ENCODE measurements at regions not wholly inside any gene's neighbourhood (a gene's known extent, or its start where the extent isn't known, plus 50 kb on each side); places are given as distances from the start of the nearest gene placed in this dataset.

DNA sequence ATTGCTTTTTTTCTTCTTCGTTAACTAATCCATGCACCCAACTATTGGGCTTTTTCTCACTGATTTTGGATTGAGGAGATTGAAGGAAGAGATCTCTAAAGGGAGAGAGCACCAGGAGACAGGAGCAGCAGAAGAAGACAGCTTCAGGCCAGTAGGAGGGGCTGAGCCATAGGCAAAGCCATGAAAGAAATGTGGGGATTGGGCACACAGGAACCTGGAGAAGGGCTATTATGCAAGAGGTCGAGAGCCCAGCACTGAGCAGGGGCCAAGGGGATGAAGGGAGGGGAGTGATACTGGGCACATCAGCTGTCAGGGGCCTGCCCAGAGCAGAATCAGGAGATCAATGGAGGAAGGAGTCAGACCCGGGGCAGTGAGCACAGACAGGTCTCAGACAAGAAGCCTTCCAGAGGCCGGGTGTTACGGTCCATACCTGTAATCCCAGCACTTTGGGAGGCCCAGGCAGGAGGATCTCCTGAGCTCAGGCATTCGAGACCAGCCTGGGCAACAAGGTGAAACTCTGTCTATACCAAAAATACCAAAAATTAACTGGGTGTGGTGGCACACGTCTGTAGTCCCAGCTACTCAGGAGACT is 140.9 kb downstream of the BCOR start:
- no peak overlapping the region for H2AK5ac ChIP-seq (ENCODE audit: low read depth, low read length)
- no peak overlapping the region for H4K8ac ChIP-seq (ENCODE audit: low read depth in 2 of 2, low read length in 2 of 2)
- BruUV-seq (replicated peaks) = no TSS peak
- H3K27me3 ChIP-seq (ENCODE audit: control insufficient read depth, insufficient read depth, low read length) = peaks cover 33% of the 10 kb centered on the region
- H3K4me1 ChIP-seq (ENCODE audit: control insufficient read depth, insufficient read depth, low read length) = 0 out of 2 replicates have a peak, but pooled peaks cover 1% of the 10 kb centered on the region
- no peak overlapping the region for H2BK15ac ChIP-seq (ENCODE audit: low read depth, low read length)
- no peak overlapping the region for H3K27ac ChIP-seq (ENCODE audit: insufficient read depth, low read length)
- no peak for ATAC-seq (ENCODE audit: low read depth)
- dilution Hi-C loops (cut with HindIII; ENCODE audit: low sequenced_read_pairs, unreplicated experiment) (no loop called here), in situ Hi-C loops (cut with MboI; ENCODE audit: low sequenced_read_pairs) (no loop called here), intact Hi-C loops (cut with micrococcal nuclease) (no loop called here)
- H2AK9ac ChIP-seq (replicated peaks; ENCODE audit: low read depth, low read length, poor library complexity) = no peak overlapping the region
- no peak overlapping the region for H3K14ac ChIP-seq (replicated peaks; ENCODE audit: low read depth, low read length)
- H3K9me3 ChIP-seq (ENCODE audit: control insufficient read depth, insufficient read depth, low read length) = no peaks in the 10 kb centered on the region
- H3K56ac ChIP-seq (ENCODE audit: extremely low read depth, insufficient read depth, low read length) = no peak overlapping the region
- no peak overlapping the region for H3K4me2 ChIP-seq (ENCODE audit: low read depth, low read length)
- H4K20me1 ChIP-seq (ENCODE audit: insufficient read depth, low read length) = 0 out of 2 replicates have a peak, but pooled peaks cover 8% of the 10 kb centered on the region
- H2BK20ac ChIP-seq (ENCODE audit: low read depth, low read length) = no peak overlapping the region
- H4K5ac ChIP-seq (ENCODE audit: low read depth, low read length) = no peak overlapping the region
- no peak overlapping the region for H4K91ac ChIP-seq (ENCODE audit: insufficient read depth, low read depth, low read length)
- ChIA-PET CTCF (no interaction called here), POLR2A (ENCODE audit: unreplicated experiment) (no interaction called here)
- no peak overlapping the region for H3K23ac ChIP-seq (ENCODE audit: low read depth, low read length)
- 69% methylated on average over 2 of the region's 7 CpGs; no CpG with 5 or more reads in 1 of the 2 experiments for WGBS, 2 experiments (ENCODE audit: extremely low coverage in 2 of 2, insufficient read length in 1 of 2)
- H2BK120ac ChIP-seq (ENCODE audit: low read depth, low read length) = no peak overlapping the region
- peak overlapping the region; percentile 43 for H2AFZ ChIP-seq (replicated peaks; ENCODE audit: low read length, poor library complexity)
- H2BK5ac ChIP-seq (ENCODE audit: low read depth, low read length, poor library complexity, severe bottlenecking) = no peak overlapping the region
- H3K4ac ChIP-seq (ENCODE audit: low read depth, low read length) = no peak overlapping the region
- no peak overlapping the region for H3K18ac ChIP-seq (ENCODE audit: low read depth, low read length)
- H3K36me3 ChIP-seq (ENCODE audit: control insufficient read depth, insufficient read depth, low read length) = no peaks in the 10 kb centered on the region
- DNase-seq = no peak
- H3K4me3 ChIP-seq (ENCODE audit: insufficient read depth, low read depth, low read length) = no peak overlapping the region
- H3K9ac ChIP-seq (ENCODE audit: low read depth, low read length) = no peak overlapping the region
- H3K79me1 ChIP-seq (ENCODE audit: low read depth in 1 of 2, low read length in 2 of 2) = no peaks in the 10 kb centered on the region
- TF ChIP-seq NFE2L2 (IDR thresholded peaks at IDR 0.05; ENCODE audit: low read depth, low read length) = no peak
- TF ChIP-seq POLR2A (IDR thresholded peaks at IDR 0.05; ENCODE audit: low read depth, low read length) = no peak
- no peak for TF ChIP-seq FOS (IDR thresholded peaks at IDR 0.05; ENCODE audit: low read depth, low read length)
- TF ChIP-seq, protein P1, sequence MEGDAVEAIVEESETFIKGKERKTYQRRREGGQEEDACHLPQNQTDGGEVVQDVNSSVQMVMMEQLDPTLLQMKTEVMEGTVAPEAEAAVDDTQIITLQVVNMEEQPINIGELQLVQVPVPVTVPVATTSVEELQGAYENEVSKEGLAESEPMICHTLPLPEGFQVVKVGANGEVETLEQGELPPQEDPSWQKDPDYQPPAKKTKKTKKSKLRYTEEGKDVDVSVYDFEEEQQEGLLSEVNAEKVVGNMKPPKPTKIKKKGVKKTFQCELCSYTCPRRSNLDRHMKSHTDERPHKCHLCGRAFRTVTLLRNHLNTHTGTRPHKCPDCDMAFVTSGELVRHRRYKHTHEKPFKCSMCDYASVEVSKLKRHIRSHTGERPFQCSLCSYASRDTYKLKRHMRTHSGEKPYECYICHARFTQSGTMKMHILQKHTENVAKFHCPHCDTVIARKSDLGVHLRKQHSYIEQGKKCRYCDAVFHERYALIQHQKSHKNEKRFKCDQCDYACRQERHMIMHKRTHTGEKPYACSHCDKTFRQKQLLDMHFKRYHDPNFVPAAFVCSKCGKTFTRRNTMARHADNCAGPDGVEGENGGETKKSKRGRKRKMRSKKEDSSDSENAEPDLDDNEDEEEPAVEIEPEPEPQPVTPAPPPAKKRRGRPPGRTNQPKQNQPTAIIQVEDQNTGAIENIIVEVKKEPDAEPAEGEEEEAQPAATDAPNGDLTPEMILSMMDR (conservative IDR thresholded peaks at IDR 0.05; ENCODE audit: low read depth, low read length) = no peak
- no peak for TF ChIP-seq BHLHE40 (IDR thresholded peaks at IDR 0.05; ENCODE audit: low read depth, low read length)
- no peak for TF ChIP-seq MAFK (IDR thresholded peaks at IDR 0.05; ENCODE audit: low read depth, low read length)
- TF ChIP-seq RCOR1 (IDR thresholded peaks at IDR 0.05; ENCODE audit: insufficient replicate concordance, low read length) = no peak
- TF ChIP-seq SMC3 (IDR thresholded peaks at IDR 0.05; ENCODE audit: low read depth, low read length) = no peak
- TF ChIP-seq RAD21 (IDR thresholded peaks at IDR 0.05; ENCODE audit: low read length) = no peak
- no peak for TF ChIP-seq CHD1 (IDR thresholded peaks at IDR 0.05; ENCODE audit: low read depth, low read length)
- TF ChIP-seq MAZ (IDR thresholded peaks at IDR 0.05; ENCODE audit: borderline replicate concordance, low read depth, low read length) = no peak
- H3K9me1 ChIP-seq (ENCODE audit: insufficient read depth, low read length) = no peaks in the 10 kb centered on the region; the same call in 1 of the 2 replicates

Measured in IMR-90 (cell line).